GM18868 (cell line): ENCODE measurements at regions not wholly inside any gene's neighbourhood (a gene's known extent, or its start where the extent isn't known, plus 50 kb on each side); places are given as distances from the start of the nearest gene placed in this dataset.

Source experiments
- ATAC-seq: cut with Tn5 transposase; IDR thresholded peaks from one replicate; pipeline ENCODE4 v1.9.1; 2021; ENCODE audit warnings: mild to moderate bottlenecking, moderate library complexity; ENCODE audit not compliant: unreplicated experiment

GRCh38 chr1:221837896-221838295, 96.0 kb upstream of the DUSP10 start:
- peak; percentile 35 for ATAC-seq

GRCh38 chr1:221834698-221835513, 93.0 kb upstream of the DUSP10 start:
- ATAC-seq = no peak

GRCh38 chr1:221832617-221833016, 90.7 kb upstream of the DUSP10 start:
- no peak for ATAC-seq

GRCh38 chr1:221832151-221832550, 90.3 kb upstream of the DUSP10 start:
- no peak for ATAC-seq

- no peak for ATAC-seq
Observed at GRCh38 chr1:221829327-221830015, 87.6 kb upstream of the DUSP10 start.

- no peak for ATAC-seq
Observed at GRCh38 chr1:221827307-221827642, 85.4 kb upstream of the DUSP10 start.

GRCh38 chr1:221824909-221825308, 83.0 kb upstream of the DUSP10 start:
- no peak for ATAC-seq

- peak; percentile 59 for ATAC-seq
Observed at GRCh38 chr1:221824025-221824424, 82.1 kb upstream of the DUSP10 start.

- no peak for ATAC-seq
Observed at GRCh38 chr1:221823561-221823960, 81.7 kb upstream of the DUSP10 start.

GRCh38 chr1:221823149-221823548, 81.3 kb upstream of the DUSP10 start:
- peak; percentile 76 for ATAC-seq

GRCh38 chr1:221822591-221822990, 80.7 kb upstream of the DUSP10 start:
- ATAC-seq = no peak

- ATAC-seq = no peak
Observed at GRCh38 chr1:221816899-221817298, 75.0 kb upstream of the DUSP10 start.

GRCh38 chr1:221815660-221816059, 73.8 kb upstream of the DUSP10 start:
- ATAC-seq = no peak

- ATAC-seq = no peak
Observed at GRCh38 chr1:221813887-221814286, 72.0 kb upstream of the DUSP10 start.

- no peak for ATAC-seq
Observed at GRCh38 chr1:221812905-221813597, 71.2 kb upstream of the DUSP10 start.

- no peak for ATAC-seq
Observed at GRCh38 chr1:221812088-221812752, 70.3 kb upstream of the DUSP10 start.

GRCh38 chr1:221810406-221810805, 68.5 kb upstream of the DUSP10 start:
- ATAC-seq = no peak

GRCh38 chr1:221809091-221810029, 67.5 kb upstream of the DUSP10 start:
- no peak for ATAC-seq

GRCh38 chr1:221806984-221807383, 65.1 kb upstream of the DUSP10 start:
- peak; percentile 29 for ATAC-seq

GRCh38 chr1:221806236-221806635, 64.3 kb upstream of the DUSP10 start:
- ATAC-seq = peak; percentile 51
